ENCODE measurements at regions not wholly inside any gene's neighbourhood (a gene's known extent, or its start where the extent isn't known, plus 50 kb on each side); places are given as distances from the start of the nearest gene placed in this dataset.

DNA sequence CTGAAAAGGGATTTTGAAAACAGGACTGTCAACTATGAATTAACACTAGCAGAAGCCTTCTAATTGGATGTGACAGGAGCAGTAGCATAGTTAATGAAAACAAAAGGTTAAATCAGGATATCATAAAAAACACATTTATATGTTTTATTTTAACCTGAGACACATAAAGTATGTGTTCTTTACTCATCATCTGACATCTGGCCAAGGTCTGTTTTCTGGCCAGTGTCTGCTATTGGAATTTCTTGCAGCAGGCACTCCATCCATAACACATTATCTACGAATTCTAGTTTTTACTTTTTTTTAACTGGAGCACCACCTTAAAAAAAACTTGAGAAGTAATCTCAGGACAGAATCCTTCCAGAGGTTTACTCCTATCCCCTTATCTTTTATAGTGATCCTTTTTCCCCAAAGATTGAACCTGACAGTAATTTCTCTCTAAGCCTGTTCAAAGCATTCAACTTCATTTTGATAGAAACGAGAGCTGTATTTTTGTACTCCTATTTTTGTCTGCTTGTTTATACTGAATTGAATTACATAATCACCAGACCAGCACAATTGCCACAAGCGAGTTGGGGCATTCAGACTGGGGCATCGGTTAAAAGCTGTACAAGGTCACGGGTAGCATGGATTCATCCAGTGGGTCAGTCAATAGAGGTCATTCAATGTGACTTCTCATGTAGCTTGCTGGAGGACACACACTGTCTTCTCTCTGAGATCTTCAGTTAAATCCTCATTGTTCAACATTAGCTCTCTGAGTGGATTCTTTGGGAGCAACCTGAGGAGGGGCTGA lies 205.6 kb upstream of the CLINT1 start:
- Mint-ChIP-seq H3K36me3 (ENCODE audit: insufficient read depth) (no peaks in the 10 kb centered on the region), H3K4me1 (no peaks in the 10 kb centered on the region), H3K4me3 (no peak overlapping the region), H3K27ac (ENCODE audit: low read depth) (no peak overlapping the region), H3K9me3 (no peaks in the 10 kb centered on the region), H3K27me3 (peaks cover 55% of the 10 kb centered on the region)
- DNase-seq (ENCODE audit: low spot score in 2 of 2) (no peak), ATAC-seq (replicated peaks; ENCODE audit: extremely low read depth, poor library complexity, severe bottlenecking) (no peak)

DNA sequence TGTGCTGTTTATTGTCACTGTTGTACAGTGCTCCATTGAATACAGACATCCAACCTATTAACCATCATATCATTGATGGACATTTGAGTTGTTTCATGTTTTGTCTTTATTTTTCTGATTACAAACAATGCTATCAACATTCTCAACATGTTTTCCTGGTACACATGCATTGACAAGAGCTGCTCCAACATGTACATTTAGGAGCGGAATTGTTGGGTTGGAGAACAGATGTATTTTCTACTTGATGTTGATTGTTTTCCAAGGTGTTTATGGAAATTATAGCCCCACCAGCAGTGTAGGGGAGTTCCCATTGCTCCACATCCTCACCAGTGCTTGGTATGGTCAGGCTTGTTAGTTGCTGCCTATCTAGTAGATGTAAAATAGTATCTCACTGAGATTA lies 204.1 kb upstream of the CLINT1 start:
- no peak overlapping the region for H3K27ac Mint-ChIP-seq (ENCODE audit: low read depth)
- H3K4me3 Mint-ChIP-seq = no peak overlapping the region
- DNase-seq (ENCODE audit: low spot score in 2 of 2) = no peak
- H3K27me3 Mint-ChIP-seq = peaks cover 55% of the 10 kb centered on the region
- H3K9me3 Mint-ChIP-seq = no peaks in the 10 kb centered on the region
- ATAC-seq (replicated peaks; ENCODE audit: extremely low read depth, poor library complexity, severe bottlenecking) = no peak
- H3K36me3 Mint-ChIP-seq (ENCODE audit: insufficient read depth) = no peaks in the 10 kb centered on the region
- no peaks in the 10 kb centered on the region for H3K4me1 Mint-ChIP-seq

DNA sequence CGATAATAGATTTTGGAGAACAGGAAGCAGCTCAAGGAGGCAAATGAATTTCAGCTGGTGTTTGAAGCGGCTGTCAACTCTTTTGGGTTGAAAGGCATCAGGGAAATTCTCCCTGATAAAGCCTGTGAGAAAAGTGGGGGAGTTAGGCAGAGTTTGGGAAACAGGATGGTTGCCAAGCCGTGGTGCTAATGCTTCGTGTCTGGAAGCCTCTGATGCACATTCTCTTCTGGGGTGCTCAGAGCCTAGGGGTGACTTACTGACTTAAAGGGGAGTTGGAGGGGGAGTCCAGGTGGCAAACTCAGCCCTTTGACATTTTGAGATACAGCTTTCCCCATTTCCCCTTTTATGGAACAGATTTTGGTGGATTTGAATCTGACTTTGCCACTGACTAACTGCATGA lies 202.5 kb upstream of the CLINT1 start:
- no peak for DNase-seq (ENCODE audit: low spot score in 2 of 2)
- H3K27me3 Mint-ChIP-seq = peaks cover 68% of the 10 kb centered on the region
- H3K36me3 Mint-ChIP-seq (ENCODE audit: insufficient read depth) = no peaks in the 10 kb centered on the region
- H3K4me1 Mint-ChIP-seq = no peaks in the 10 kb centered on the region
- ATAC-seq (replicated peaks; ENCODE audit: extremely low read depth, poor library complexity, severe bottlenecking) = no peak
- no peaks in the 10 kb centered on the region for H3K9me3 Mint-ChIP-seq
- H3K4me3 Mint-ChIP-seq = no peak overlapping the region
- no peak overlapping the region for H3K27ac Mint-ChIP-seq (ENCODE audit: low read depth)

DNA sequence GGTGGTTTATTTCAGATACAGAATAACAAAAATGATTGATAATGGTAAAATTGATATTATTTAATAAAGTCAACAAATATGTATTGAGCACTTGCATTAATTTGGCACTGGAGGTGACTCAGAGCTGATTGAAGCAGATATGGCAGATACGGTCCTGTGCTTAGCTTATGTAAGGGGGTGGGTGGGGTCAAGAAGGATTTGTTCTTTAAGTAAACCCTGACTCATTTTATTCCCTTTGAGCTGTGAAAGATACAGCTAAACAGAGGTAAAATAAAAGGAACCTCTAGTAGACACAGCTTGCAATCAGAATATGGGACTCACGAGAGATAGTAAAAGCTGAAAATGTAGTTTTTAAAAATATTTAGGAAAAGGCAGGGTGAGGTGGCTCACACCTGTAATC lies 201.3 kb upstream of the CLINT1 start:
- Mint-ChIP-seq H3K36me3 (ENCODE audit: insufficient read depth) (no peaks in the 10 kb centered on the region), H3K27me3 (peaks cover 76% of the 10 kb centered on the region), H3K27ac (ENCODE audit: low read depth) (no peak overlapping the region), H3K4me1 (no peaks in the 10 kb centered on the region), H3K9me3 (no peaks in the 10 kb centered on the region), H3K4me3 (no peak overlapping the region)
- ATAC-seq (replicated peaks; ENCODE audit: extremely low read depth, poor library complexity, severe bottlenecking) (no peak), DNase-seq (ENCODE audit: low spot score in 2 of 2) (no peak)

DNA sequence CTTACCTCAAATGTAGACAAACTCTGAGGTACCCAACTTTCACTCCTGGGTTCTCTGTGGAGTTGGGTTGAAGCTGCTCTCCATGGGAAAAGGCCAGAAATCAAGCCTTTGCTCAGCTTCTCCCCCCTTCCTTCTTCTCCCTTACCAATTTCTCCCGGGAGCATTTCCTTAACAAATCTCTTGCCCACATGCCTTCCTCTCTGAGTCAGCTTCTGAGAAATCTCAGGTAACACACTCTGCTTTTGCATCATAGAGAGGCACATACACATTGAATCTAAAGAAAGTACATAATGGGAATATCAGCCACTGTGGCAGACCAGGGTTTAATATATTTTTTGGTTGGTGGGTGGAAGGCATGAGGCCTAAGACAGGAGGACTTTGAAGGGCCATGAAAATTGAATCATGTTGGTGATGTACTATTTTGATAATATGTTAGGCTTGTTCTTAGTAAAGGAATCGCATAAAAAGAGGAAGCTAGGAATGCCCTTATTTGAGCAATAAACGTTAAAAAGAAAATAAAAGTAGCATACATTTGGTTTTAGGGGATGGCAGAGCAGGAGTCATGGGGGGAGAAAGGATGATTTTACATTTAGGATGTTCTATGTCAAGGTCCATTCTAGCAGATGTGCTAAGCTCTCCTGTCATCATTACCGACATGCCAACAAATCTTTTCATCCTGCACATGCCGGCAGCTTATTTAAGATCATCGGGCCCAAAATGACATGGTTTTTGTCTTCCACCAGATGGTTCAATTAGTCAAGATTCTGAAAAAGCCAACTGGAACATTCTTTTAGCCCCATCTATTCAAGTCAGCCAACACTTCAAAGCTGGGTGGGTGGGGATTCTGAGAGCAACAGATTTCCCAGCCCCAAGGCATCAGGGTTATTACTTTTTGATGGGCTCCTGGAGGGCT lies 199.5 kb upstream of the CLINT1 start:
- no peak for DNase-seq (ENCODE audit: low spot score in 2 of 2)
- peaks cover 81% of the 10 kb centered on the region for H3K27me3 Mint-ChIP-seq
- H3K9me3 Mint-ChIP-seq = no peaks in the 10 kb centered on the region
- no peak overlapping the region for H3K4me3 Mint-ChIP-seq
- ATAC-seq (replicated peaks; ENCODE audit: extremely low read depth, poor library complexity, severe bottlenecking) = no peak
- no peaks in the 10 kb centered on the region for H3K36me3 Mint-ChIP-seq (ENCODE audit: insufficient read depth)
- no peaks in the 10 kb centered on the region for H3K4me1 Mint-ChIP-seq
- no peak overlapping the region for H3K27ac Mint-ChIP-seq (ENCODE audit: low read depth)

DNA sequence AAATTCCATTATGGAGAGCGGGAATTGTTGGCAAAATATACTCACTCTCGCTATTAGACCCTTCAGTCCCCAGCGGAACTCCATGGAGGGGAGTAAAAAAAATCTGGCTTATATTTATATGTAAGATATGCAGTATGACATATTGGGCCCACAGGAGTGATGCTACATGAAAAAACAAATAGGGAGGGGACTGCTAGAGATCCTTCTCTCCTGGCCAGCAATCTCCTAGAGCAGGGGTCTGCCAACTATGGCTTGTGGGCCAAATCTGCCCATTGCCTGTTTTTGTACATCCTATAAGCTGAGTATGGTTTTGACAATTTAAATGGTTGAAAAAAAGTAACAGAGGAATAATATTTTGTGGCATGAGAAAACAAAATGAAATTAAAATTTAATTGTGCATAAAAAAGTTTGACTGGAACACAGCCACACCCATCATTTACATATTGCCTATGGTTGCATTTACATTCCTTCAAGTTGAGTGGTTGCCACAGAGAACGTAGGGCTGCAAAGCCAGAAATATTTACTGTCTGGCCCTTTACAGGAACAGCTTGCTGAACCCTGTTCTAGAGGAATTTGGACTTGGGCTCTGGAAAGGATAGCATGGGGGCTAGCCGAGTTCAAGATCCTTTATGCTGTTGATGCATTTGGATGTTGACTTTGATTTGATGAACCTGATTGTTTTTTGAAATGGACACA lies 197.3 kb upstream of the CLINT1 start:
- Mint-ChIP-seq H3K4me3 (no peak overlapping the region), H3K27ac (ENCODE audit: low read depth) (no peak overlapping the region)
- no peak for DNase-seq (ENCODE audit: low spot score in 2 of 2)

DNA sequence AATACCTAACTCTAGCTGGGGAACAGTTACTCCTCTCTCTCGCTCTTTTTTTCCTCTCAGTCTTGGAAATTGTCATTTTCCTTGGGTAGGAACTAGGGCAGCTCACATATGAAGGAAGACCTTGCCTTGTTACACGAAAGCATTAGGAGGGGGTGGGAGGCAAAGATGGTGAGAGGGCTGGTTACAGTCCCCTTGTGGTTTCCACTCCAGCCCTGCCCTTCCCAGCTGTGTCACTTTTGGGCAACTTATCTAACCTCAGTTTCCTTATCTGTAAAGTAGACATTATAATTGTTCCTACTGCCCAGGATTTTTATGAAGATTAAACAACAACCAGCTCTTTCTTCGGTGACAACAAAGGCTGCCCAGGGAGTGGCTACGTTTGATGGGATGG lies 196.2 kb upstream of the CLINT1 start:
- no peak for ATAC-seq (replicated peaks; ENCODE audit: extremely low read depth, poor library complexity, severe bottlenecking)
- no peaks in the 10 kb centered on the region for H3K4me1 Mint-ChIP-seq
- peaks cover 83% of the 10 kb centered on the region for H3K27me3 Mint-ChIP-seq
- H3K36me3 Mint-ChIP-seq (ENCODE audit: insufficient read depth) = no peaks in the 10 kb centered on the region
- H3K9me3 Mint-ChIP-seq = no peaks in the 10 kb centered on the region
- H3K4me3 Mint-ChIP-seq = no peak overlapping the region
- DNase-seq (ENCODE audit: low spot score in 2 of 2) = no peak
- no peak overlapping the region for H3K27ac Mint-ChIP-seq (ENCODE audit: low read depth)

More for the DNA sequence above, 197.3 kb upstream of the CLINT1 start:
- Mint-ChIP-seq H3K4me1 (no peaks in the 10 kb centered on the region), H3K27me3 (peaks cover 84% of the 10 kb centered on the region), H3K9me3 (no peaks in the 10 kb centered on the region), H3K36me3 (ENCODE audit: insufficient read depth) (no peaks in the 10 kb centered on the region)
- ATAC-seq (replicated peaks; ENCODE audit: extremely low read depth, poor library complexity, severe bottlenecking) = no peak

DNA sequence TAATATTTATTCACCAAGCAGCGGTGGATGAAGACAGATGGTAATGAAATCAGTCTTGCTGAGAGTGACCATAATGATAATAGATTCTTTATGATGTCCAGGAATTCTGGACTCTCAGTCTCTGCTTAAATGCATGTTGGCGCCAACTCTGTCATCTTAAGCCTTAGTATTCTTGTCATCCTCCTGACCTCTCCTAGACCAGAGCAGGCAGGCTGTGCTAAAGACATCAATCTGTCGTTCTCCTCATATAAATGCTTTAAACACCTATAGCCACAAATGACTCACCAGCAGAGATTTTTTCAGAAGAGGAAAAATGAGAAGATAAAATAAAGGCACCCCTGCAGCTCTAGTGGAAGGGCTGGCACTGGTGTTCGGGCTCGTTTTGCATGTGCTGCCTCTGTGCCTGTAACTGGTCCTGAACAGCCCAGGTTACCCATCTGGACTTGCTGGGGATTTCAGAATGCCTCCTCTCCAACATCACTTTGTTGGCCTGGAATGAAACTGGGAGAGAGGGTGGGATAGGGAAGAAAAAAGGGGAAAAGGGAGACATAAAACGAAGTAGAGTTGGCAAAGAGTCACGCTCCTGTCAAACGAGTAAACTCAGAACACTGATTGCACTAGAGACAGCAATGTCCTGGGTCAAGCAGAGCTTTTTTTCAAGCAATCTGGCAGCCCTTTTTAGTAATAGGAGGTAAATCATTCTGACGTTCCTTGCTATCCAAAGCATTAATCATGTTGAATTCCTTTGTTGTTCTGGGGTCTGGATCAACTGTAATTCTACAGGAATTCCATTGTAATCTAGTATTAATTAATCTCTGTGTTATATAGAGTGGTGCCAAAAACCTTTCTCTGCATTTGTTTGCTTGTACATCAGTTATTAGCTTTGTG lies 195.5 kb upstream of the CLINT1 start:
- Mint-ChIP-seq H3K9me3 (no peaks in the 10 kb centered on the region), H3K4me3 (no peak overlapping the region), H3K4me1 (no peaks in the 10 kb centered on the region), H3K27me3 (peaks cover 83% of the 10 kb centered on the region), H3K36me3 (ENCODE audit: insufficient read depth) (no peaks in the 10 kb centered on the region), H3K27ac (ENCODE audit: low read depth) (no peak overlapping the region)
- ATAC-seq (replicated peaks; ENCODE audit: extremely low read depth, poor library complexity, severe bottlenecking) (no peak), DNase-seq (ENCODE audit: low spot score in 2 of 2) (no peak)

DNA sequence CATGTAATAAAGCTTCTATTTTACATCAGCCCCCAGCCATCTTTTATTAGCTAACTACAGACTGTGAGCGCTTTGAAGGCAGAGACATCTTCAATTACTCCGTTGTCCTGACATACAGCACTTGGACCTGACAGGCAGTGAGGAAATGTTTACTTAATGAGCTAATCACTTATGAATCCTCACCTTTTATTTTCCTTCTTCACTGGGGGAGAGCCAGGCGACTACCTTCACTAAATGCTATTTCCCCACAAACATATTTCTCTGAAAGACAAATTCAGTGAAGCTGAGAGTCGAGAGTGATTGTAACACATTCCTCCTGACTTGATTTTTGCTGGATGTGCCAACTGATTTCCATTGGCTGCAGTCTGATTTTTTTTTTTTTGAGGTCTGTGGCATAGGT lies 192.1 kb upstream of the CLINT1 start:
- Mint-ChIP-seq H3K4me3 (no peak overlapping the region), H3K9me3 (no peaks in the 10 kb centered on the region), H3K27me3 (peaks cover 71% of the 10 kb centered on the region), H3K4me1 (no peaks in the 10 kb centered on the region), H3K36me3 (ENCODE audit: insufficient read depth) (no peaks in the 10 kb centered on the region), H3K27ac (ENCODE audit: low read depth) (no peak overlapping the region)
- no peak for DNase-seq (ENCODE audit: low spot score in 2 of 2)
- no peak for ATAC-seq (replicated peaks; ENCODE audit: extremely low read depth, poor library complexity, severe bottlenecking)

DNA sequence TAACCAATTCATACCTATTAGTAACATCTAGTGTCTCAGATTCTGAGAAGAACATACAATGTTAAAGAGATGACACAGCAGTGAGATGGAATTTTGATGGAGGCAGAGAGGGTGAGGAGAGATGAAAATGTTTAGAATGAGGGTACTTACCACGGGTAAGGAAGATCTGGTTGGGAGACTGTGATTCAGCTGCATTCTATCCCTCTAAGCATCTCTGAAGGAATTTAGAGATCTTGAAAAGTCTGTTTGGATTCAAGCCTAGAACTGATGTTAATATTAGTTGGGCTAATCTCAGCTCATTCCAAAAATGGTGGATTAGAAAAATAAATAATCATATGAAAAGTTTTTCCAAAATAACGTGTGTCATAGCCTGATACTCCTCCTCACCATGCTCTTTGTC lies 191.5 kb upstream of the CLINT1 start:
- no peaks in the 10 kb centered on the region for H3K4me1 Mint-ChIP-seq
- H3K27me3 Mint-ChIP-seq = peaks cover 76% of the 10 kb centered on the region
- no peaks in the 10 kb centered on the region for H3K36me3 Mint-ChIP-seq (ENCODE audit: insufficient read depth)

DNA sequence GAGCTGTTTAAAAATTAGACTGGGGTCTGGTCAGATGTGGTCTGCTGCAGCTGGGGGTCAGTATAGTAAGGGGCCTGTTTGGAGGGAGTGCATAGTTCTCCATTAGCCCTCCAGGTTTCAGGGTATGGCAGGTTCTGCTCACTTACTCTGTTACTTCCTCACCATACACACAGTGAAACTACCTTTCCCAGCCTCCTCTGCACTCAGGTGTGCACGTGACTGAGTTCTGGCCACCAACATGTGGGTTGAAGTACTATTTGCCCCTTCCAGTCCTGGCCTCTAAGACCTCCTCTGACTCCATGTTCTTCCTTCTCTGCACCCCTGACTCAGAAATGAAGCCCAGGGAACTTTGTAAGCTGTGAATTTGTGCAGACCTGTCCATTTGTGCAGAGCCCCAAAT lies 190.5 kb upstream of the CLINT1 start:
- H3K27me3 Mint-ChIP-seq = peaks cover 67% of the 10 kb centered on the region
- DNase-seq (ENCODE audit: low spot score in 2 of 2) (no peak), ATAC-seq (replicated peaks; ENCODE audit: extremely low read depth, poor library complexity, severe bottlenecking) (no peak)
- H3K9me3 Mint-ChIP-seq = no peaks in the 10 kb centered on the region
- H3K4me1 Mint-ChIP-seq = no peaks in the 10 kb centered on the region
- no peak overlapping the region for H3K4me3 Mint-ChIP-seq
- no peak overlapping the region for H3K27ac Mint-ChIP-seq (ENCODE audit: low read depth)
- H3K36me3 Mint-ChIP-seq (ENCODE audit: insufficient read depth) = no peaks in the 10 kb centered on the region

More for the DNA sequence above, 191.5 kb upstream of the CLINT1 start:
- H3K4me3 Mint-ChIP-seq = no peak overlapping the region
- DNase-seq (ENCODE audit: low spot score in 2 of 2) (no peak), ATAC-seq (replicated peaks; ENCODE audit: extremely low read depth, poor library complexity, severe bottlenecking) (no peak)
- no peaks in the 10 kb centered on the region for H3K9me3 Mint-ChIP-seq
- H3K27ac Mint-ChIP-seq (ENCODE audit: low read depth) = no peak overlapping the region

DNA sequence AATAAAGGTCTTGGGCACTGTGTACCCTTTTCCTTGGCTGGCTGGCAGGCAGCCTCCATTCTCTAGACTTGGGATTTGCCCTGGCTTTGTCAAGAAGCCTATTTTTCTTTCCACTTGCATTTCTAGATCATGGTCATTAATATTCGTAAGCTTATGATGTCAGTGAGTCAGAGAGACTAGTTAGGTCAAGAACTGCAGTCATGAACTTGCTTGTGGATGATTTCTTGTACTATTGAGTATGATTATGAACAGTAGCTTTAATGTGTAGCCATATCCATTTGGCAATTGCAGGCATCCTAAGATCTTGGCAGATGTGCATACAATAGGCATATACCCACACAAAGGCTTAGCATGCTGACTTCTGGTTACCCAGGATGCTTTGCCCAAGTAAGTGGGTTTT lies 186.8 kb upstream of the CLINT1 start:
- Mint-ChIP-seq H3K4me3 (no peak overlapping the region), H3K27me3 (peaks cover 41% of the 10 kb centered on the region), H3K27ac (ENCODE audit: low read depth) (no peak overlapping the region), H3K4me1 (no peaks in the 10 kb centered on the region), H3K36me3 (ENCODE audit: insufficient read depth) (no peaks in the 10 kb centered on the region), H3K9me3 (no peaks in the 10 kb centered on the region)
- ATAC-seq (replicated peaks; ENCODE audit: extremely low read depth, poor library complexity, severe bottlenecking) = no peak
- no peak for DNase-seq (ENCODE audit: low spot score in 2 of 2)

Data from central memory CD8-positive, alpha-beta T cell (primary cell).